ENCODE measurements at regions not wholly inside any gene's neighbourhood (a gene's known extent, or its start where the extent isn't known, plus 50 kb on each side); places are given as distances from the start of the nearest gene placed in this dataset.
"Not testable (repeated sequence)": the region's sequence is repeated elsewhere in the genome, so short reads cannot be mapped to it uniquely, and the experiment has no call there.

GRCh38 chr9:41019858-41020562, 108.5 kb downstream of the FOXD4L6 start:
- H3K4me3 Mint-ChIP-seq; H3K4me3 ChIP-seq (ENCODE audit: low read length): not testable (repeated sequence)
- H3K9me3 Mint-ChIP-seq = peaks cover 27% of the 10 kb centered on the region

GRCh38 chr9:41018948-41019347, 109.5 kb downstream of the FOXD4L6 start:
- H3K27ac ChIP-seq (ENCODE audit: low read depth, low read length); H3K9me3 ChIP-seq (ENCODE audit: control insufficient read depth, low read length); H3K4me3 ChIP-seq (ENCODE audit: low read length); H3K4me3 Mint-ChIP-seq; H3K36me3 ChIP-seq (ENCODE audit: control insufficient read depth, insufficient read depth, low read length); H3K36me3 Mint-ChIP-seq (ENCODE audit: low read depth); H3K9ac ChIP-seq (ENCODE audit: extremely low read depth, low read length, poor library complexity, severe bottlenecking); H3K27ac Mint-ChIP-seq; H3K4me1 Mint-ChIP-seq; H3K4me1 ChIP-seq (ENCODE audit: control insufficient read depth, insufficient read depth, low read length); H3K27me3 ChIP-seq (ENCODE audit: control insufficient read depth, insufficient read depth, low read length, poor library complexity, severe bottlenecking); DNase-seq; H3K27me3 Mint-ChIP-seq (ENCODE audit: insufficient read depth): not testable (repeated sequence)
- 98% methylated on average over 2 of the region's 3 CpGs; no CpG with 5 or more reads in 1 of the 2 experiments for WGBS, 2 experiments (ENCODE audit: insufficient coverage in 1 of 2, insufficient read length in 1 of 2)
- H3K9me3 Mint-ChIP-seq = peaks cover 24% of the 10 kb centered on the region

More at GRCh38 chr9:41019858-41020562, 108.5 kb downstream of the FOXD4L6 start:
- not testable (repeated sequence) for H3K4me1 Mint-ChIP-seq; H3K27ac Mint-ChIP-seq; H3K4me1 ChIP-seq (ENCODE audit: control insufficient read depth, insufficient read depth, low read length); H3K9ac ChIP-seq (ENCODE audit: extremely low read depth, low read length, poor library complexity, severe bottlenecking); H3K27ac ChIP-seq (ENCODE audit: low read depth, low read length); H3K27me3 ChIP-seq (ENCODE audit: control insufficient read depth, insufficient read depth, low read length, poor library complexity, severe bottlenecking); H3K36me3 ChIP-seq (ENCODE audit: control insufficient read depth, insufficient read depth, low read length); H3K27me3 Mint-ChIP-seq (ENCODE audit: insufficient read depth); DNase-seq; H3K9me3 ChIP-seq (ENCODE audit: control insufficient read depth, low read length); H3K36me3 Mint-ChIP-seq (ENCODE audit: low read depth)
- WGBS, 2 experiments (ENCODE audit: insufficient coverage in 1 of 2, insufficient read length in 1 of 2) = 100% methylated on average over 1 of the region's 1 CpG; no CpG with 5 or more reads in 1 of the 2 experiments

- DNase-seq; H3K27me3 ChIP-seq (ENCODE audit: control insufficient read depth, insufficient read depth, low read length, poor library complexity, severe bottlenecking); H3K4me1 Mint-ChIP-seq; H3K4me3 Mint-ChIP-seq; H3K36me3 ChIP-seq (ENCODE audit: control insufficient read depth, insufficient read depth, low read length); H3K27ac ChIP-seq (ENCODE audit: low read depth, low read length); H3K27ac Mint-ChIP-seq; H3K4me1 ChIP-seq (ENCODE audit: control insufficient read depth, insufficient read depth, low read length); H3K27me3 Mint-ChIP-seq (ENCODE audit: insufficient read depth); H3K9me3 ChIP-seq (ENCODE audit: control insufficient read depth, low read length); H3K9ac ChIP-seq (ENCODE audit: extremely low read depth, low read length, poor library complexity, severe bottlenecking); H3K4me3 ChIP-seq (ENCODE audit: low read length): not testable (repeated sequence)
- peaks cover 14% of the 10 kb centered on the region for H3K9me3 Mint-ChIP-seq
- WGBS, 2 experiments (ENCODE audit: insufficient coverage in 1 of 2, insufficient read length in 1 of 2) = 92% methylated on average over 1 of the region's 2 CpGs; no CpG with 5 or more reads in 1 of the 2 experiments
- H3K36me3 Mint-ChIP-seq (ENCODE audit: low read depth) = peaks cover 12% of the 10 kb centered on the region
Measured at GRCh38 chr9:41016699-41017098, 111.8 kb downstream of the FOXD4L6 start.

- 84 to 89% methylated on average over 6 to 8 of the region's 8 CpGs for WGBS, 2 experiments (ENCODE audit: insufficient coverage in 1 of 2, insufficient read length in 1 of 2)
- DNase-seq = not testable (repeated sequence)
Measured at GRCh38 chr9:40999952-41000700, 128.4 kb downstream of the FOXD4L6 start.

GRCh38 chr9:40995490-40995889, 133.0 kb downstream of the FOXD4L6 start:
- not testable (repeated sequence) for H3K9me3 ChIP-seq (ENCODE audit: control insufficient read depth, low read length); H3K9ac ChIP-seq (ENCODE audit: extremely low read depth, low read length, poor library complexity, severe bottlenecking); H3K27ac ChIP-seq (ENCODE audit: low read depth, low read length); H3K4me1 ChIP-seq (ENCODE audit: control insufficient read depth, insufficient read depth, low read length); H3K27me3 Mint-ChIP-seq (ENCODE audit: insufficient read depth); H3K4me3 Mint-ChIP-seq; H3K4me3 ChIP-seq (ENCODE audit: low read length); H3K27me3 ChIP-seq (ENCODE audit: control insufficient read depth, insufficient read depth, low read length, poor library complexity, severe bottlenecking); H3K36me3 ChIP-seq (ENCODE audit: control insufficient read depth, insufficient read depth, low read length); H3K27ac Mint-ChIP-seq; DNase-seq; H3K4me1 Mint-ChIP-seq
- Mint-ChIP-seq H3K9me3 (peaks cover 48% of the 10 kb centered on the region), H3K36me3 (ENCODE audit: low read depth) (peaks cover 10% of the 10 kb centered on the region)
- WGBS, 2 experiments (ENCODE audit: insufficient coverage in 1 of 2, insufficient read length in 1 of 2) = 90 to 91% methylated on average over 3 of the region's 4 CpGs

More at GRCh38 chr9:40999952-41000700, 128.4 kb downstream of the FOXD4L6 start:
- H3K4me3 ChIP-seq (ENCODE audit: low read length); H3K4me3 Mint-ChIP-seq; H3K9ac ChIP-seq (ENCODE audit: extremely low read depth, low read length, poor library complexity, severe bottlenecking); H3K4me1 ChIP-seq (ENCODE audit: control insufficient read depth, insufficient read depth, low read length); H3K27me3 Mint-ChIP-seq (ENCODE audit: insufficient read depth); H3K27ac ChIP-seq (ENCODE audit: low read depth, low read length); H3K9me3 ChIP-seq (ENCODE audit: control insufficient read depth, low read length); H3K4me1 Mint-ChIP-seq; H3K27ac Mint-ChIP-seq; H3K27me3 ChIP-seq (ENCODE audit: control insufficient read depth, insufficient read depth, low read length, poor library complexity, severe bottlenecking); H3K36me3 ChIP-seq (ENCODE audit: control insufficient read depth, insufficient read depth, low read length): not testable (repeated sequence)
- H3K9me3 Mint-ChIP-seq = peaks cover 31% of the 10 kb centered on the region
- peaks cover 17% of the 10 kb centered on the region for H3K36me3 Mint-ChIP-seq (ENCODE audit: low read depth)

GRCh38 chr9:40993842-40994241, 134.6 kb downstream of the FOXD4L6 start:
- not testable (repeated sequence) for H3K9ac ChIP-seq (ENCODE audit: extremely low read depth, low read length, poor library complexity, severe bottlenecking); H3K36me3 ChIP-seq (ENCODE audit: control insufficient read depth, insufficient read depth, low read length); H3K27ac ChIP-seq (ENCODE audit: low read depth, low read length); H3K27me3 ChIP-seq (ENCODE audit: control insufficient read depth, insufficient read depth, low read length, poor library complexity, severe bottlenecking); H3K4me3 Mint-ChIP-seq; H3K4me1 Mint-ChIP-seq; DNase-seq; H3K27me3 Mint-ChIP-seq (ENCODE audit: insufficient read depth); H3K36me3 Mint-ChIP-seq (ENCODE audit: low read depth); H3K9me3 ChIP-seq (ENCODE audit: control insufficient read depth, low read length); H3K27ac Mint-ChIP-seq; H3K4me1 ChIP-seq (ENCODE audit: control insufficient read depth, insufficient read depth, low read length)
- H3K9me3 Mint-ChIP-seq = peaks cover 49% of the 10 kb centered on the region
- peak overlapping the region; percentile 97 for H3K4me3 ChIP-seq (ENCODE audit: low read length)
- 65 to 88% methylated on average over 1 of the region's 2 CpGs for WGBS, 2 experiments (ENCODE audit: insufficient coverage in 1 of 2, insufficient read length in 1 of 2)
